ENCODE measurements at regions not wholly inside any gene's neighbourhood (a gene's known extent, or its start where the extent isn't known, plus 50 kb on each side); places are given as distances from the start of the nearest gene placed in this dataset.
A peak's percentile ranks its signal among the peaks of the same experiment; 100 is the strongest.
"Not testable (repeated sequence)": the region's sequence is repeated elsewhere in the genome, so short reads cannot be mapped to it uniquely, and the experiment has no call there.

- DNase-seq = no peak
- H3K4me1 Mint-ChIP-seq = no peaks in the 10 kb centered on the region
- H3K36me3 Mint-ChIP-seq = no peaks in the 10 kb centered on the region
- no peaks in the 10 kb centered on the region for H3K9me3 Mint-ChIP-seq
- no peak overlapping the region for H3K27ac Mint-ChIP-seq
- no peak overlapping the region for H3K4me3 Mint-ChIP-seq
- H3K27me3 Mint-ChIP-seq (ENCODE audit: low read depth in 3 of 3) = peaks cover 0 to 8% (median 5%) of the 10 kb centered on the region in 3 donors
Observed at GRCh38 chr1:243962541-243962940, 88.5 kb upstream of the ZBTB18 start.

GRCh38 chr1:243959998-243960397 lies 91.1 kb upstream of the ZBTB18 start:
- H3K27me3 Mint-ChIP-seq (ENCODE audit: low read depth in 3 of 3) = peaks cover 0 to 10% (median 5%) of the 10 kb centered on the region in 3 donors

GRCh38 chr1:243957141-243957540 lies 93.9 kb upstream of the ZBTB18 start:
- Mint-ChIP-seq H3K4me3 (no peak overlapping the region), H3K4me1 (no peaks in the 10 kb centered on the region), H3K27ac (no peak overlapping the region), H3K27me3 (ENCODE audit: low read depth in 3 of 3) (peaks cover under 1 to 10% (median 8%) of the 10 kb centered on the region in 3 donors), H3K36me3 (no peaks in the 10 kb centered on the region), H3K9me3 (no peaks in the 10 kb centered on the region)
- no peak for DNase-seq

More at GRCh38 chr1:243959998-243960397, 91.1 kb upstream of the ZBTB18 start:
- no peaks in the 10 kb centered on the region for H3K4me1 Mint-ChIP-seq
- no peak overlapping the region for H3K4me3 Mint-ChIP-seq
- no peak for DNase-seq
- no peaks in the 10 kb centered on the region for H3K36me3 Mint-ChIP-seq
- H3K27ac Mint-ChIP-seq = no peak overlapping the region
- no peaks in the 10 kb centered on the region for H3K9me3 Mint-ChIP-seq

- no peak overlapping the region for H3K4me3 Mint-ChIP-seq
- H3K27ac Mint-ChIP-seq = no peak overlapping the region
- no peaks in the 10 kb centered on the region for H3K4me1 Mint-ChIP-seq
- no peak for DNase-seq
- no peaks in the 10 kb centered on the region for H3K9me3 Mint-ChIP-seq
- no peaks in the 10 kb centered on the region for H3K36me3 Mint-ChIP-seq
- H3K27me3 Mint-ChIP-seq (ENCODE audit: low read depth in 3 of 3) = peaks cover 1 to 7% (median 6%) of the 10 kb centered on the region in 3 donors
Observed at GRCh38 chr1:243956450-243956849, 94.6 kb upstream of the ZBTB18 start.

GRCh38 chr1:243951207-243951606 lies 99.9 kb upstream of the ZBTB18 start:
- H3K36me3 Mint-ChIP-seq; DNase-seq; H3K27me3 Mint-ChIP-seq (ENCODE audit: low read depth in 3 of 3); H3K4me3 Mint-ChIP-seq; H3K9me3 Mint-ChIP-seq; H3K4me1 Mint-ChIP-seq; H3K27ac Mint-ChIP-seq: not testable (repeated sequence)

GRCh38 chr1:243950166-243950565 lies 100.1 kb upstream of the AKT3 start:
- Mint-ChIP-seq H3K9me3 (no peaks in the 10 kb centered on the region), H3K27ac (no peak overlapping the region), H3K36me3 (no peaks in the 10 kb centered on the region), H3K27me3 (ENCODE audit: low read depth in 3 of 3) (peaks cover 1 to 5% (median 4%) of the 10 kb centered on the region in 3 donors), H3K4me3 (no peak overlapping the region), H3K4me1 (no peaks in the 10 kb centered on the region)
- no peak for DNase-seq

GRCh38 chr1:243946946-243947345 lies 96.9 kb upstream of the AKT3 start:
- H3K4me3 Mint-ChIP-seq = no peak overlapping the region
- no peak overlapping the region for H3K27ac Mint-ChIP-seq
- H3K36me3 Mint-ChIP-seq = no peaks in the 10 kb centered on the region
- peak; percentile 4 to 24 (median 11) for DNase-seq
- no peaks in the 10 kb centered on the region for H3K4me1 Mint-ChIP-seq
- peaks cover 0 to 11% (median under 1%) of the 10 kb centered on the region in 3 donors for H3K27me3 Mint-ChIP-seq (ENCODE audit: low read depth in 3 of 3)
- H3K9me3 Mint-ChIP-seq = no peaks in the 10 kb centered on the region

- Mint-ChIP-seq H3K4me1 (no peaks in the 10 kb centered on the region), H3K4me3 (no peak overlapping the region), H3K27ac (no peak overlapping the region), H3K36me3 (no peaks in the 10 kb centered on the region), H3K9me3 (no peaks in the 10 kb centered on the region), H3K27me3 (ENCODE audit: low read depth in 3 of 3) (peaks cover 1 to 11% (median 2%) of the 10 kb centered on the region in 3 donors)
- DNase-seq = no peak
Observed at GRCh38 chr1:243946253-243946652, 96.2 kb upstream of the AKT3 start.

GRCh38 chr1:243945727-243946126 lies 95.7 kb upstream of the AKT3 start:
- DNase-seq = no peak
- Mint-ChIP-seq H3K27me3 (ENCODE audit: low read depth in 3 of 3) (peaks cover 2 to 11% (median 2%) of the 10 kb centered on the region in 3 donors), H3K27ac (no peak overlapping the region), H3K4me1 (no peaks in the 10 kb centered on the region), H3K9me3 (no peaks in the 10 kb centered on the region), H3K36me3 (no peaks in the 10 kb centered on the region), H3K4me3 (no peak overlapping the region)

- H3K27me3 Mint-ChIP-seq (ENCODE audit: low read depth in 3 of 3) = peaks cover 2 to 11% (median 4%) of the 10 kb centered on the region in 3 donors
- H3K27ac Mint-ChIP-seq = no peak overlapping the region
- H3K36me3 Mint-ChIP-seq = no peaks in the 10 kb centered on the region
- H3K4me1 Mint-ChIP-seq = no peaks in the 10 kb centered on the region
- H3K9me3 Mint-ChIP-seq = no peaks in the 10 kb centered on the region
- no peak for DNase-seq
- no peak overlapping the region for H3K4me3 Mint-ChIP-seq
Observed at GRCh38 chr1:243944429-243945160, 94.6 kb upstream of the AKT3 start.

GRCh38 chr1:243943671-243944428 lies 93.8 kb upstream of the AKT3 start:
- Mint-ChIP-seq H3K4me1 (no peaks in the 10 kb centered on the region), H3K27me3 (ENCODE audit: low read depth in 3 of 3) (peaks cover 2 to 13% (median 5%) of the 10 kb centered on the region in 3 donors), H3K36me3 (no peaks in the 10 kb centered on the region), H3K4me3 (no peak overlapping the region), H3K9me3 (no peaks in the 10 kb centered on the region), H3K27ac (no peak overlapping the region)
- DNase-seq = no peak

GRCh38 chr1:243942196-243943150 lies 92.4 kb upstream of the AKT3 start:
- Mint-ChIP-seq H3K4me1 (no peaks in the 10 kb centered on the region), H3K27me3 (ENCODE audit: low read depth in 3 of 3) (peaks cover 5 to 13% (median 5%) of the 10 kb centered on the region in 3 donors), H3K27ac (no peak overlapping the region), H3K36me3 (no peaks in the 10 kb centered on the region), H3K9me3 (no peaks in the 10 kb centered on the region), H3K4me3 (no peak overlapping the region)
- no peak for DNase-seq

- Mint-ChIP-seq H3K4me1 (no peaks in the 10 kb centered on the region), H3K4me3 (no peak overlapping the region), H3K27ac (no peak overlapping the region), H3K36me3 (no peaks in the 10 kb centered on the region), H3K27me3 (ENCODE audit: low read depth in 3 of 3) (peaks cover 5 to 10% (median 9%) of the 10 kb centered on the region in 3 donors), H3K9me3 (peaks cover 0 to under 1% (median 0%) of the 10 kb centered on the region in 6 donors)
- no peak for DNase-seq
Observed at GRCh38 chr1:243940451-243940850, 90.4 kb upstream of the AKT3 start.
